Upper lobe of left lung (tissue), 4 donors: ENCODE measurements at regions not wholly inside any gene's neighbourhood (a gene's known extent, or its start where the extent isn't known, plus 50 kb on each side); places are given as distances from the start of the nearest gene placed in this dataset.

ENCODE experiments used
- CTCF ChIP-seq, 6 experiments: fragments of 450-650 bp in 4 of 6; fragments of 200-600 bp in 2 of 6; sonication (generic) in 2 of 6; IDR thresholded peaks; one replicate each; pipeline ENCODE4 v1.5.1; 2016 to 2019; ENCODE audit warnings: antibody characterized with exemption in 6 of 6
- POLR2A ChIP-seq, 4 donors: fragments of 450-650 bp; IDR thresholded peaks; one replicate each; pipeline ENCODE4 v1.5.1; 2016 to 2017; ENCODE audit warnings: antibody characterized with exemption in 4 of 4, mild to moderate bottlenecking in 2 of 4
- POLR2AphosphoS5 ChIP-seq, 2 donors: sonication (generic); formaldehyde crosslinking; IDR thresholded peaks; one replicate each; pipeline ENCODE4 v1.5.1; 2017; ENCODE audit warnings: antibody characterized with exemption in 2 of 2

GRCh38 chr13:99768986-99769385 is 202.6 kb downstream of the ZIC5 start:
- TF ChIP-seq POLR2AphosphoS5 (IDR thresholded peaks at IDR 0.05) (no peak), CTCF (IDR thresholded peaks at IDR 0.05) (no peak), POLR2A (IDR thresholded peaks at IDR 0.05) (no peak)
